Mesenteric fat pad (tissue), 1 donor: ENCODE measurements at regions not wholly inside any gene's neighbourhood (a gene's known extent, or its start where the extent isn't known, plus 50 kb on each side); places are given as distances from the start of the nearest gene placed in this dataset.

Experiments
- DNase-seq: peaks from one replicate; pipeline ENCODE4 v3.0.0-alpha.2; 2020; ENCODE audit warnings: low spot score
- donor health status: DM: yes; HTN: yes; CAD: no.

DNA sequence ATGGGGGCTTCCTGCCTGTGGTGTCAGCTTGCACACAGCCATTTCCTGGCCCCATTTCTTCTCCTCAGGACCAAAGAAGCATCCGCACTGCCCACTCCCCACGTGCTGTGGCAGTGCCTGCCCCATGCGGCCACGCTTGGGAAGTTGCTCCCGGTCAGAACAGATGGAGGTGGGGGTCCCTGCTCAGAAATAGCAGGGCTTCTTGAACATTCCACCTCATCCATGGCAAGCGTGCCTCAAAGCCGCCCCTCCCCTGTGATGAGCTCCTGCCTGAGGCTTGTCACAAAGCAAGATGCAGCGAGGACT is 238.2 kb downstream of the SYK start:
- no peak for DNase-seq

GRCh38 chr9:91040371-91041215 is 239.0 kb downstream of the SYK start:
- DNase-seq: no peak

DNA sequence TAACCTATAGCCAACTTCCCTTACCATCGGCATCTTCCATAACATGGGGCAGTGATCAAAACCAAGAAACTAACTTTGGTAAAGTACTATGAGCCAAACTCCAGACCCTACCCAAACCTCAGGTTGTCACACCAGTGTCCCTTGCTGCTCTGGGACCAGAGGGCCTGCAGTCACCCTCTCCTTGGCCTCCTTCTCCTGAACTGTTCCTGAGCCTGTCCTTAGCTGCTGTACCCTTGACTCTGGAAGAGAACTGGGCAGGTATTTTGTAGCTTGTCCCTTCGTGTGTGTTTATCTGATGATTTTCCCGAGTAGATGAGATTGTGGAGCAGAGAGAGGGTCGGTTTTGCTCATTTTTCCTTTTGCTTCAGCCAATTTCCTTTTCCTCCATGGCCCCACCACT is 240.4 kb downstream of the SYK start:
- DNase-seq: no peak

DNA sequence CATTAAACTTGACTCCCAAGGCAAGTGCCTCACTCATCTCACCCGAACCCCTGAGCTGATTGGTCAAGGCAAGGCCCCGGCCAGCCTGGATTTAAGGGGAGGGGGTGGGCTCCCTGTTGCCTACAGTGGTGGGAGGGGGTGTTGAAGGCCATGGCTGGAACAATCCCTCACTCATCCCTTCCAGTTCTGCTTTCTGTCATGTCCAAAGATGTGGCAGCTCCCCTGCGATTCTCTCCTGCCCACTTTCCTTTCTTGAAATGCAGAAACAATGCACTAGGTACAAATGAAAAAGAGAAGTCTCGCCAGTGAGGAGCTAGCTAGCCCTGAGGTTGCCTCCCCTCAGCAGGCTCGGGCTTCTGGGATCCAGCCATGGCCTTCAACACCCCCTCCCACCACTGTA is 240.9 kb downstream of the SYK start:
- no peak for DNase-seq

GRCh38 chr9:91043056-91043810 is 241.6 kb downstream of the SYK start:
- no peak for DNase-seq

GRCh38 chr9:91043811-91044175 is 242.2 kb downstream of the SYK start:
- no peak for DNase-seq

DNA sequence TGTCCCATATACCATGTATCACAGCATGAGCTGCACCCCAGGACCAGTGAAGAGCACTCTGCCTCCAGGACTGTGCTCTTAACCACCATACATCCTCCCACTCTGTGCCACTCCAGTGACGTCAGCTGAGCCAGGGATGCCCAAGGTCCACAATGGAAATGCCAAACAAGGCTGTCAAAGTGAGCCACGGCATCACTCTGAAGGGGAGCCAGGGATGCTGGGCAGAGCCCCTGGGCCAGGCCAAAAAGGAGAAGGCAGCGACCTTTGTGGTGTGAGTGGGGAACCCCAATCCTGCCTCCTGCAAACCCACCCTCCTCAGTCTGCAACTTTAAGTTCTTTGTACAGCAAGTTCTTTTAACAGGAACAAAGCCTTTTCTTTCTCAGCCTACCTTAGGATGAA is 242.7 kb downstream of the SYK start:
- DNase-seq: no peak

DNA sequence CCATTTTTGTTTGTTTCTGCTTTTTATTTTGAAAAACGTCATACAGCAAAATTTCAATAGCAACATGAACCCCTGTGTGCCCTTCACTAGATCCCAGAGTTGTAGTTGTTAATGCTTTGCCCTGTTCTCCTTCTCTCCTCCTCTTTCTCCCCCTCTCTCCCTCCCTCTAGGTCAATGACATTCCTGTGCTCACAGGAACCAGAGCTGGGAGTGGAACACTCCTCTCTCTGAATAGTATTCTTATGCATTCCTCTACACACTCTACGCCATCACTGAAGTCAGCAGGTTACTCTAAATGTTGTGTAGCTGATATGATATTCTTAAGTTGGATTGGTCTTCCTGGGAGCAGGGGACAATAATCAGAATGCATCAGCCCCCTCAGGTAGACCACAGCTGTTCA is 243.4 kb downstream of the SYK start:
- DNase-seq: no peak

GRCh38 chr9:91047529-91047928 is 245.9 kb downstream of the SYK start:
- DNase-seq: no peak

- DNase-seq: no peak
Measured at GRCh38 chr9:91047993-91048607, 246.5 kb downstream of the SYK start.

GRCh38 chr9:91048749-91049148 is 247.1 kb downstream of the SYK start:
- DNase-seq: no peak

DNA sequence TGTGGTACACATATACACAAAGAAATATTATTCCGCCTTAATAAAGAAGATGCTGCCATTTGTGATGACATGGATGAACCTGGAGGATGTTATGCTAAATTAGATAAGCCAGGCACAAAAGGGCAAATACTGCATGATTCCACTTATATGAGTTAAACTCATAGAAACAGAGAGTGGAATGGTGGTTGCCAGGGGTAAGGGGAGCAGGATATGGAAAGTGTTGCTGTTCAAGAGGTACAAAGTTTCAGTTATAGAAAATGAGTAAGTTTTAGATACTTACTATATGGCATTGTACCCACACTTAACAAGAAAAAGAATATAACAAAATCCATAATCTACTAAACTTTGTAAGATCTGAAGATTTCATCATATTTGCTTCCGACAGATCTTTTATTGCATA is 252.2 kb downstream of the SYK start:
- DNase-seq: no peak

- DNase-seq: no peak
Measured at GRCh38 chr9:91055845-91056244, 254.2 kb downstream of the SYK start.

DNA sequence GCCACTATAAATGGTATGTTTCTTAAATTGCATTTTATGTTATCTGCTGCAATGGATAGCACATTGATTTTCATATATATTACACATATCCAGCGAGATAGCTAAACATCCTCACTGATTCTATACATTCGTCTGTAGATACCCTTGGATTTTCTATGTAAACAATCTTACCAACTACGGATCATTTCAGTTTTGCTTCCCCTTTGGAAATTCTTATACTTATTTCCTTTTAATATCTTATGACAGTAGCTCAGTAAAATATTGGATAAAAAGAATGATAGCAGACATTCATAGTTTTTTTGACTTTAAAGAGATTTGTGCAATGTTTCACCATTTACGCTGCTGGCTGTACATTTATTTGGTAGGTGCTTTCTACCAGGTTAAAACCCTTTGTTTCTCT is 254.9 kb downstream of the SYK start:
- DNase-seq: no peak

GRCh38 chr9:91056917-91057316 is 255.3 kb downstream of the SYK start:
- DNase-seq: no peak

GRCh38 chr9:91059713-91060112 is 258.1 kb downstream of the SYK start:
- DNase-seq: no peak

GRCh38 chr9:91060520-91061343 is 259.1 kb downstream of the SYK start:
- no peak for DNase-seq

- no peak for DNase-seq
Measured at GRCh38 chr9:91061506-91061905, 259.9 kb downstream of the SYK start.

DNA sequence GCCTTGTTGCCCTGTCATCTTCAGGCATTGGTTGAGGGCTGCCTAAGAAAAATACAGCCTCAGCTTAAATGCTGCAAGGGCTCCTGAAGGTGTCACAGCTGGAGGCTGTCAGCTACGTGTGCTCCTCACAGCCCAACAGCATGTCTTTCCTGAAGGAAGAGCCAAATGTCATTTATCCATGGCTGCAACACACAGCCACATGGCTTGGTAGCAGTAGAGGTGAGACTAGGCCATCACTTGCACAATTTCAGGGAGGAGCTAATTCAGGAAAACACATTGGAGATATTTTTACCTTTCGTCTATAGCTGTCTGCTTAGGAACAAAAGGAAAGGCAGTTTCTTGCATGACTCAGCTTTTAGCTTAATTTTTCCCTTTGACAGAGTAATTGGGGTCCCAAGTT is 260.7 kb downstream of the SYK start:
- no peak for DNase-seq

GRCh38 chr9:91063471-91063870 is 261.9 kb downstream of the SYK start:
- no peak for DNase-seq

DNA sequence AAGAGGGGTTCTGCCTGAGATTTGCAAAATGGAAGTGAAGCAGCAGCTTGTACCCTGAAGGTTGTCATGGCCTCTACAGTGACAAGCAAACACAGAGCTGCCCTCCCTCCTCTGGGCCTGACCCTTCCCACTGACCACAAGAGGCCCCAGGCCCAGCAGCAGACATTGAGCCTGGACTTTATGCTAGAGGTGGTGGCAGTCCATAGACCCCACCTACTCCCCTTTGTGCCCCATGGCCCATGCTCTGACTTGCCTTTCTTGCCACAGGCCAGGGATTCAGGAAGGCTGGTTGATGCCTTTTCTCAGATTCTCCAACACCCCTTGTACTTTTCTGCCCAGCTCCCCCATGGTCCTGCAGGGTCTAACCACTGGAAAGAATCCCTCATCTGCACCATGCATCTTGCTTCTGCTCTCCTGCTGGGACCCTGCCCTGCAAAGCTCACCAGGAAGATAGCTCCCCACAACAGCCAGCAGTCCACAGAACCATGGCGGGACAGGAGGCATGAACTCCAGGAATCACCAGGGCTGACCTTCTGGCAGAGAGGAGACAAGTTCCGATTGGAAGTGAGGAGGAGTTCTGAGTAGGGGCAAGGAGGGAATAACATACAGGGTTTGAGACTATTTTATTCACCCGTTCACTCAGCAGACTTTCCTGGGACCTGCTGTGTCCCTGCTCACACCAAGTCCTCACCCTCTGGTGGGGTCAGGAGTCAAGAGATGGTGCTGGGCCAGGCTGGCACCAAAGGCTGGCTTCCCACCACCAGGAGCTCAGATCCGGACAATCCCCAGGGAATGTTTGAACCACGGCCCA is 263.8 kb downstream of the SYK start:
- DNase-seq: no peak
